GM19023 (cell line): ENCODE measurements at regions not wholly inside any gene's neighbourhood (a gene's known extent, or its start where the extent isn't known, plus 50 kb on each side); places are given as distances from the start of the nearest gene placed in this dataset.

Experiments used
- ATAC-seq: cut with Tn5 transposase; IDR thresholded peaks from one replicate; pipeline ENCODE4 v1.9.1; 2021; ENCODE audit warnings: mild to moderate bottlenecking, moderate library complexity; ENCODE audit not compliant: unreplicated experiment

GRCh38 chr3:27593173-27593572 is 109.0 kb upstream of the SLC4A7 start:
- no peak for ATAC-seq

- peak; percentile 53 for ATAC-seq
Observed at GRCh38 chr3:27591312-27592210, 107.4 kb upstream of the SLC4A7 start.

GRCh38 chr3:27590437-27591298 is 106.5 kb upstream of the SLC4A7 start:
- ATAC-seq, result no peak

DNA sequence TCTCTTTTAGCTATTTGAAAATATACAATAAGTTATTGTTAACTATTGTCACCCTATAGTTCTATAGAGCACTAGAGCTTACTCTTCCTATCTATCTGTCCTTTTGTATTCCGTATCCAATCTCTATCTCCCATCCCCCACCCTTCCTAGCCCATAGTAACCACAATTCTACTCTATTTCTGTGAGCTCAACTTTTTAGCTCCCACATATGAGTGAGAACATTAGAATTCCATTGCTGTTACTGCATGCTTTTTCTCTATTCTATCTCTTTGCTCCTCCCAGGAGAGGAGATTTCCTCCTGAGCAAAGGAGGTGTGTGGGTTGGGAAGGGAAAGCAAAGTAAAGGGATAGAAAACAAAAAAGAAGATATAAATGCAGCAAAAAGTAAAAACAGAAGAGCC is 105.6 kb upstream of the SLC4A7 start:
- no peak for ATAC-seq

- no peak for ATAC-seq
Observed at GRCh38 chr3:27585429-27585828, 101.2 kb upstream of the SLC4A7 start.

- ATAC-seq, result no peak
Observed at GRCh38 chr3:27584874-27585273, 100.7 kb upstream of the SLC4A7 start.

DNA sequence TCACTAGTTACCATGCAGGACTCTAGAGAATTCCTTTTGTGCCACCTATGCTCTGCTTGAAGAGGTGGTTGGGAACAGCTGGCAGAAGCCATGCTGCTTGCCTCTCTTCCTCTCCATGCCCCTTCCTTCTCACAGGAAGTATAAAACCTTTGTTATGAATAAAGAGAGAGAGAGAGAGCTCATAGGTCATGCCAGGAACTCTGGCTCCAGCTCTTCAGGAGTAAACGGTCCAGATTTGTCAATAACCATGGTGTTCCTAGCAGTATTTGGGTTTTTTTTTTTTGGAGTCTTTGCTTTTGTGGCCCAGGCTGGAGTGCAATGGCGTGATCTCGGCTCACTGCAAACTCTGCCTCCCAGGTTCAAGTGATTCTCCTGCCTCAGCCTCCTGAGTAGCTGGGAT is 97.7 kb upstream of the SLC4A7 start:
- no peak for ATAC-seq

DNA sequence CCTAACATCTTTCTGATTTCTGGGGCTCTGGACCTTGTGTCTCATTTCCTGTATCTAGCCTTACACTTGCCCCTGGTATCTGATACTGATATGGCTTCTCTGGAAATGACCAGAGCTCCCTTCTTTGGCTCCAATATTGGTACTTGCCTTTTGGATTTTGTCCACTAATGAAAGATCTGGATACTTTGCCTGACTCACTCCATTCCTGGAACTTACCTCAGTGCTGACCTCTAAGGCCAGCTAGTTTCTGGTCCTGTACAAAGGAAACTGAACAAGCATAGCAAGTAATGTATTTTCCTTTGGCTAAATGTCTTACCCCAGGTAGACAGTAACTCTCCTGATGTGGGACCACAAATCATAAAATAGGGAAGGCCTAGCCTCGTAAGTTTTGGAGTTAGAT is 93.8 kb upstream of the SLC4A7 start:
- no peak for ATAC-seq

- ATAC-seq, result no peak
Observed at GRCh38 chr3:27577504-27577903, 93.3 kb upstream of the SLC4A7 start.

DNA sequence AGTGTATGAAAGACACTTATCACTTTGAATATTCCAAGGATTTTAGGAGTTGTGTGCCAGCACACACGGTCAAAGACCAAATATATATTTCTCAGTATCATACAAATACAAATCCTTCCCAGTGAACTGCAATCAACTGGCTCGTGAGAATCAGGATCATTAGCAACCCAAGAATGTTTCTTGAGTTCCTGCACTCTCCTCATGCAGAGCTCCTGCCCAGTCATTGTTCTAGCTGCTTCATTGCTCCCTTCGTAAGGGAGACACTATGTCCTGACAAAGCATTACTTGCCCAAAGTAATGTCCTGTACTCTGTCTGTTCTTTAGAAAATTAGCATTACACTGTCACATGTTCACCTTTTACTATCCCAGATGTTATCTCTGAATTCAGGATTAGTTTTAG is 92.0 kb upstream of the SLC4A7 start:
- no peak for ATAC-seq

- no peak for ATAC-seq
Observed at GRCh38 chr3:27575499-27575898, 91.3 kb upstream of the SLC4A7 start.

- no peak for ATAC-seq
Observed at GRCh38 chr3:27574438-27574795, 90.2 kb upstream of the SLC4A7 start.

DNA sequence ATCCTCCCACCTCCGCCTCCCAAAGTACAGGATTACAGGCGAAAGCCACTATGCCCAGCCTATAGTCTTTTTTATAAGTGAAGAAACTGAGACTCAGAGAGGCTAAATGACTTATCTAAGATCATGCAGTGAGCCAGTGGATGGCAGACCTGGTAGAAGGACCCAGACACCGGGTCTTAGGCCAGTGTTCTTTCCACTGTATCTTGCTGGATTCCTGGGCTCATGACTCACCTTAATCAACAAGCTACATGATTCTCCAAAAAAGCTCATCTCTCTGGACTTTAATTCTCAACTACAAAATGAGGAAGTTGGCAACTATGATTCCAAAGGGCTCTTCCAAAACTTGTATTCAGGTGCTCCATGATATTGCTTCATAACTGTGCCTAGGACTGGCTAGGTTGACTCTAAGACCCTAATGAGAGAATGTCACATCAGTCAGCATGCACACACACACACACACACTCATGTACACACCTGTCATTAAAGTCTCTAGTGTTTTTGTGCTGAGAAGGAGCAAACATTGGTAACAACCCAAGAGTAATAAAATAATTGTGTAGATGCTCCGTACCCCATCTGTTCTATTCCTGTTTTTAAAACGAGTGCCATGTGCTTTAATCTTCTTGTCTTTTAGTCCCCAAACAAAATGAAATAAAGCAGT is 89.7 kb upstream of the SLC4A7 start:
- ATAC-seq, result no peak

DNA sequence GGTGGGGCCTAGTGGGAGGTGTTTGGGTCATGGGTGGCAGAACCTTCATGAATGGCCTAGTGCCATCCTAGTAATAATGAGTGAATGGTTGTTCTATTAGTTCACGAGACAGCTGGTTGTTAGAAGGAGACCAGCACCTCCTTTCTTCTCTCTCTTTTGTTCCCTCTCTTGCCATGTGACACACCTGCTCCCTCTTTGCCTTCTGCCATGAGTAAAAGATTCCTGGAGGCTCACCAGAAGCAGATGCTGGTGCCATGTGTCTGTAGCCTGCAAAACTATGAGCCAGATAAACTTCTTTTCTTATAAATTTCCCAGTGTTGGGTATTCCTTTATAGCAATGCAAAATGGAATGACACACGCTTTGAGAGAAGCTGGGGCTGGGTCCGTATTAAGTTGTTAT is 89.0 kb upstream of the SLC4A7 start:
- ATAC-seq, result no peak

GRCh38 chr3:27571345-27571744 is 87.2 kb upstream of the SLC4A7 start:
- no peak for ATAC-seq

- no peak for ATAC-seq
Observed at GRCh38 chr3:27570421-27571106, 86.4 kb upstream of the SLC4A7 start.

- no peak for ATAC-seq
Observed at GRCh38 chr3:27568393-27568792, 84.2 kb upstream of the SLC4A7 start.

DNA sequence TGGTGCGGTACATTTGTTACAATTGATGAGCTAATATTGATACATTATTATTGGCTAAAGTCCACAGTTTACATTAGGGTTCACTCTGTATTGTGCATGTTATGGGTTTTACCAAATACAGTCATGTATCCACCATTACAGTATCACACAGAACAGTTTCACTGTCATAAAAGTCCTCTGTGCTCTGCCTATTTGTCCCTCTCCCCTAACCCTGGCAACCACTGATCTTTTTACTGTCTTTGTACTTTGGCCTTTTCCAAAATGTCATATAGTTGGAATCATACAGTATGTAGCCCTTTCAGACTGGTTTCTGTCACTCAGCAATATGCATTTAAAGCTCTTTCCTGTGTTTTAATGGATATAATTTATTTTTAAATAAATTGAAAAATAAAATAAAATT is 83.1 kb upstream of the SLC4A7 start:
- no peak for ATAC-seq

DNA sequence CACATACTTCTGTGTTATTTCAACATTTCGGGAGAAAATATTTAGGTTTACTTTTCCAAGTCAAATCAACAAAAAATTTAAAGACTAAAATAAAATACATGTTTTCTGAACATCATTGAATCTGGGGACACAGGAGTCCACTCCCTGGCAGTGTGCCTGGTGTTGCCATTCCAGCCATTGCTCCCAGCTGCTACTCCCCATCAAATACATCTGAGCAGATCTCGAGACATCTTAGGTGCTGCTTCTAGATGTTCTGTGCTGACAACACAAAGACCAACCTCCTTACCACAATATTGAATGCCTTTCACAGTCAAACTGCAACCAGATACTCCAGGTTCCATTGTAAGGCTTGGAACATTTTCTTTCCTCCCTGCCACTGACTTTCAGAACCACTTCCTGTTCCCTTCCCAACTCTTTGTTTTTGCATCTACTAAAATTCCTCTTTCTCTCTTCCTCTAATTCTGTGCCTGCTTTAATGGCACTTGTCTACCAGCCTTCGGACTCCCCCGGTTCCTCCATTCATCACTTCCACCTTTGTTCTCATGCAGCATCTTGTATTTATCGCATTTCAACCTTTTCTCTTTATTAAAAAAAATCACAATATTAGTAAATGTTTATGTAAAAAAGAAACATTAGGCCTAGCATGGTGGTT is 81.1 kb upstream of the SLC4A7 start:
- ATAC-seq, result no peak

- ATAC-seq, result no peak
Observed at GRCh38 chr3:27561576-27561975, 77.4 kb upstream of the SLC4A7 start.
